ENCODE measurements at regions not wholly inside any gene's neighbourhood (a gene's known extent, or its start where the extent isn't known, plus 50 kb on each side); places are given as distances from the start of the nearest gene placed in this dataset.

- TF ChIP-seq ATF3 (IDR thresholded peaks at IDR 0.05) = no peak
- TF ChIP-seq RXRA (IDR thresholded peaks at IDR 0.05) = no peak
- TF ChIP-seq REST (IDR thresholded peaks at IDR 0.05) = no peak
- TF ChIP-seq RAD21 (IDR thresholded peaks at IDR 0.05) = no peak
- TF ChIP-seq CTCF (IDR thresholded peaks at IDR 0.05; ENCODE audit: low read depth, low read length, missing input control) = no peak
- TF ChIP-seq EGR1 (IDR thresholded peaks at IDR 0.05; ENCODE audit: low read depth in 2 of 2) = no peak
- TF ChIP-seq TAF1 (conservative IDR thresholded peaks at IDR 0.05) = no peak
- no peak for TF ChIP-seq MAX (IDR thresholded peaks at IDR 0.05)
- TF ChIP-seq FOXA2 (IDR thresholded peaks at IDR 0.05) = no peak
- no peak for TF ChIP-seq JUND (IDR thresholded peaks at IDR 0.05)
- no peak for TF ChIP-seq YY1 (IDR thresholded peaks at IDR 0.05)
- TF ChIP-seq SP1 (IDR thresholded peaks at IDR 0.05) = no peak
- no peak for TF ChIP-seq GABPA (IDR thresholded peaks at IDR 0.05 in 1 of 2, conservative IDR thresholded peaks at IDR 0.05 in 1 of 2)
- TF ChIP-seq NR2F2 (IDR thresholded peaks at IDR 0.05) = no peak
Observed at GRCh38 chr2:16012626-16013358, 72.4 kb downstream of the MYCN start.
